ENCODE measurements at regions not wholly inside any gene's neighbourhood (a gene's known extent, or its start where the extent isn't known, plus 50 kb on each side); places are given as distances from the start of the nearest gene placed in this dataset.

- WGBS = 79% methylated on average over 8 of the region's 8 CpGs
- no peak for DNase-seq (ENCODE audit: low spot score)
- no peaks in the 10 kb centered on the region for H3K27me3 ChIP-seq (ENCODE audit: control insufficient read depth in 4 of 4, insufficient read depth in 4 of 4, low read length in 3 of 4)
- H3K9ac ChIP-seq (ENCODE audit: low read depth in 1 of 2, low read length in 2 of 2) = no peak overlapping the region
- H3K27ac ChIP-seq (ENCODE audit: low read depth in 1 of 2, low read length in 2 of 2) = no peak overlapping the region
- no peak overlapping the region for H3K4me3 ChIP-seq (ENCODE audit: low read depth in 1 of 3, low read length in 3 of 3)
- no peaks in the 10 kb centered on the region for H3K9me3 ChIP-seq (ENCODE audit: control insufficient read depth in 4 of 4, low read length in 3 of 4)
- H3K36me3 ChIP-seq (ENCODE audit: control insufficient read depth in 4 of 4, insufficient read depth in 3 of 4, low read depth in 1 of 4, low read length in 3 of 4) = no peaks in the 10 kb centered on the region
- H3K4me1 ChIP-seq (ENCODE audit: control insufficient read depth in 4 of 4, insufficient read depth in 4 of 4, low read length in 3 of 4) = no peaks in the 10 kb centered on the region
- TF ChIP-seq CTCF (IDR thresholded peaks at IDR 0.05; ENCODE audit: low read depth, low read length, missing input control) (no peak), REST (IDR thresholded peaks at IDR 0.05) (no peak), YY1 (IDR thresholded peaks at IDR 0.05) (no peak), JUND (IDR thresholded peaks at IDR 0.05) (no peak), RAD21 (IDR thresholded peaks at IDR 0.05) (no peak), ZBTB33 (IDR thresholded peaks at IDR 0.05) (no peak), RXRA (IDR thresholded peaks at IDR 0.05) (no peak), ATF3 (IDR thresholded peaks at IDR 0.05) (no peak)
Measured at GRCh38 chr10:4319870-4320367, 506.1 kb upstream of the AKR1E2 start.

- Histone ChIP-seq H3K4me3 (ENCODE audit: low read depth in 1 of 3, low read length in 3 of 3) (no peak overlapping the region), H3K27me3 (ENCODE audit: control insufficient read depth in 4 of 4, insufficient read depth in 4 of 4, low read length in 3 of 4) (no peaks in the 10 kb centered on the region), H3K36me3 (ENCODE audit: control insufficient read depth in 4 of 4, insufficient read depth in 3 of 4, low read depth in 1 of 4, low read length in 3 of 4) (no peaks in the 10 kb centered on the region), H3K4me1 (ENCODE audit: control insufficient read depth in 4 of 4, insufficient read depth in 4 of 4, low read length in 3 of 4) (no peaks in the 10 kb centered on the region), H3K9ac (ENCODE audit: low read depth in 1 of 2, low read length in 2 of 2) (no peak overlapping the region), H3K27ac (ENCODE audit: low read depth in 1 of 2, low read length in 2 of 2) (no peak overlapping the region), H3K9me3 (ENCODE audit: control insufficient read depth in 4 of 4, low read length in 3 of 4) (no peaks in the 10 kb centered on the region)
- no peak for DNase-seq (ENCODE audit: low spot score)
- 87% methylated on average over 13 of the region's 13 CpGs for whole genome bisulfite sequencing
- TF ChIP-seq RAD21 (IDR thresholded peaks at IDR 0.05) (no peak), MAX (IDR thresholded peaks at IDR 0.05) (no peak), ZBTB33 (IDR thresholded peaks at IDR 0.05) (no peak), CTCF (IDR thresholded peaks at IDR 0.05; ENCODE audit: low read depth, low read length, missing input control) (no peak), NR2F2 (IDR thresholded peaks at IDR 0.05) (no peak), SP1 (IDR thresholded peaks at IDR 0.05) (no peak), GABPA (IDR thresholded peaks at IDR 0.05 in 1 of 2, conservative IDR thresholded peaks at IDR 0.05 in 1 of 2) (no peak), YY1 (IDR thresholded peaks at IDR 0.05) (no peak), ATF3 (IDR thresholded peaks at IDR 0.05) (no peak), REST (IDR thresholded peaks at IDR 0.05) (no peak)
Measured at GRCh38 chr10:4316161-4316810, 509.7 kb upstream of the AKR1E2 start.

Data from liver (tissue), 8 donors.